NCI-H524 treated with DMSO at 0.1 percent for 48 hours (cell line): ENCODE measurements at regions not wholly inside any gene's neighbourhood (a gene's known extent, or its start where the extent isn't known, plus 50 kb on each side); places are given as distances from the start of the nearest gene placed in this dataset.

Source experiments
- DNase-seq: peaks from one replicate; lab custom pipeline; 2025; lab: John Stamatoyannopoulos, UW

- no peak for DNase-seq
These were observed 54.0 kb upstream of the CWC22 start for GRCh38 chr2:180061085-180061484.

GRCh38 chr2:180058993-180059392 lies 51.9 kb upstream of the CWC22 start:
- no peak for DNase-seq

GRCh38 chr2:180057706-180058412 lies 50.8 kb upstream of the CWC22 start:
- DNase-seq = no peak
